IPS-20b (cell line): ENCODE measurements at regions not wholly inside any gene's neighbourhood (a gene's known extent, or its start where the extent isn't known, plus 50 kb on each side); places are given as distances from the start of the nearest gene placed in this dataset.

Experiments
- H3K27ac ChIP-seq: one replicate; pipeline ENCODE4 v1.5.1; 2013; ENCODE audit warnings: low read length
- H3K27me3 ChIP-seq: 2 replicates; pipeline ENCODE4 v1.6.1; 2013; ENCODE audit warnings: mild to moderate bottlenecking, low read length, inconsistent platforms; ENCODE audit not compliant: insufficient read depth
- H3K36me3 ChIP-seq: 2 replicates; pipeline ENCODE4 v1.6.1; 2013; ENCODE audit warnings: low read depth, mild to moderate bottlenecking, inconsistent platforms, low read length, moderate library complexity; ENCODE audit not compliant: insufficient read depth
- H3K4me1 ChIP-seq: 2 replicates; pipeline ENCODE4 v1.6.1; 2013; ENCODE audit warnings: mild to moderate bottlenecking, control low read depth, inconsistent platforms, low read length, moderate library complexity; ENCODE audit not compliant: insufficient read depth
- H3K4me3 ChIP-seq: 2 replicates; pipeline ENCODE4 v1.5.1; 2013; ENCODE audit warnings: mild to moderate bottlenecking, low read length, inconsistent platforms
- H3K9ac ChIP-seq: 2 replicates; pipeline ENCODE4 v1.6.1; 2013; ENCODE audit warnings: low read depth, mild to moderate bottlenecking, inconsistent platforms, low read length, moderate library complexity
- H3K9me3 ChIP-seq: 2 replicates; pipeline ENCODE4 v1.6.1; 2013; ENCODE audit warnings: mild to moderate bottlenecking, low read depth, low read length, inconsistent platforms; ENCODE audit not compliant: insufficient read depth

- Histone ChIP-seq H3K4me1 (peaks cover 6% of the 10 kb centered on the region; the same call in 1 of the 2 replicates), H3K9ac (no peak overlapping the region), H3K36me3 (no peaks in the 10 kb centered on the region), H3K4me3 (no peak overlapping the region), H3K27me3 (no peaks in the 10 kb centered on the region), H3K27ac (no peak overlapping the region), H3K9me3 (no peaks in the 10 kb centered on the region)
Observed at GRCh38 chr6:16955899-16956298, 146.0 kb upstream of the STMND1 start.

DNA sequence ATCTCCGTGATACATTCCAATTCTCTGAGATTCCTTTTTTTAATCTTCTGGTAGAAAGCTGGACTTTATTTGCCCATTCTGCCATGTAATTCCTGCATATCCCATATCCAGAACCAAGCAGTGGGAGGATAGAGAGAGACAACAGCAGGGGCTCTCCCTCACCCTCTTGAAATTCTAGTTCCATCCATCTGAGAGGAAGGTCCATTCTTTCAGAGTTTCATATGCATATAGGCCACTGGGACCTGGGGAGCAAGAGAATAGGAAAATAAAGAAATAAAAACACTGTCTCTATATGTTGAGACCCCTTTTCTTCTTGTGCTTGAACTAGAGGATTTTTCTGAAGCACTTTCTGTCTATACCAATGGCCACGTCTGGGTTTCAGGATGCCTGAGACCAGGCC lies 147.9 kb upstream of the STMND1 start:
- peaks cover 6% of the 10 kb centered on the region; the same call in 1 of the 2 replicates for H3K4me1 ChIP-seq
- no peaks in the 10 kb centered on the region for H3K9me3 ChIP-seq
- H3K36me3 ChIP-seq: no peaks in the 10 kb centered on the region
- H3K4me3 ChIP-seq: no peak overlapping the region
- no peak overlapping the region for H3K27ac ChIP-seq
- no peaks in the 10 kb centered on the region for H3K27me3 ChIP-seq
- H3K9ac ChIP-seq: no peak overlapping the region

DNA sequence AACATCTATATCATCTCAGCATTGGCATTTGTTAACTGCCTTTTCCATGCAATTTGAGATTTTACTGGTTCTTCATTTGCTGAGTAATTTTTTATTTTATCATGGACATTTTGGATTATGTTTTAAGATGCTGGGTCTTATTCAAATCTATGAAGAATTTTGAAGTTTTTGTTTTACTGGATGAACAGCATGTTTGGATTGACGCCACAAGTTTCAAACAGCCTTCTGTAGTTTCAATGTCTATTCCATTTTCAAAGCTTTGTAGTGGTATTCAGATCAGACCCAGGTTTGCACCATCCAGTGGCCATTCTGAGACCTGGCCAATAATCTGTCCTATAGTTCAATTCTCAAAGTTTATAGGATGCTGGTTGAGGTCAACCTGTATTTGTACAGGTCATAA lies 148.4 kb upstream of the STMND1 start:
- Histone ChIP-seq H3K4me3 (no peak overlapping the region), H3K27me3 (no peaks in the 10 kb centered on the region), H3K4me1 (peaks cover 6% of the 10 kb centered on the region; the same call in 1 of the 2 replicates), H3K27ac (no peak overlapping the region), H3K9me3 (no peaks in the 10 kb centered on the region), H3K9ac (no peak overlapping the region), H3K36me3 (no peaks in the 10 kb centered on the region)

DNA sequence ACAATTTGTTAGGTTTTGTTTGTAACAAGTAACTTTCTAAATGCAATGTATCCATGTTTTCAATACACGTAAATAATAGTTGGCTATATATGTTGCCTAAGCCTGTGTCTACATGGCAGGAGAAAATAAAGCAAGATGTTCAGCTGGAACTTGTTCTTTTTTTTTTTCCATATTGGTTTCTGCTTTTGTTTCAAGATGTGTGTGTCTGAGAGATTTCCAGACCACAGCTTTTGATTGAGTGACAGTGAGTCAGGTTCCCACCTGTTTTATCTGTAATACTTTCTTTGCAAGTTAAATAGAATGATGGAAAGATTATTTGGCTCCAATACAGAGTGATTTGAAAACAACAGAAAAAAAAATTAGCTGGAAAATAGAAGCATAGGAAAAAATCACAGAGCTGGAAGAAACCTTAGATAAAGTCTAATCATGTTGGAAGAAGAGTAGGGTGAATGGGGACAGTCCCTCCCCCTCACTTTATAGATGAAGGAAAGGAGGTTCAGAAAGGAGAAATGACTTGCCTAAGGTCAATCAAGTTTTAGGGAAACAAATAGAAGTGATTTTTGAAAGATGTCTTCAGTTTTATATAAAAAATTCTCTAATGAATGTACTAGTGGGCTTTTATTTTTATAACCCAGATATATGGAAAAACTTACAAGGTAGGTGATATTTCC lies 150.9 kb upstream of the STMND1 start:
- no peak overlapping the region for H3K4me3 ChIP-seq
- H3K27ac ChIP-seq: no peak overlapping the region
- no peak overlapping the region for H3K9ac ChIP-seq
- peaks cover 14% of the 10 kb centered on the region; the same call in 1 of the 2 replicates for H3K4me1 ChIP-seq
- no peaks in the 10 kb centered on the region for H3K9me3 ChIP-seq
- no peaks in the 10 kb centered on the region for H3K27me3 ChIP-seq
- H3K36me3 ChIP-seq: no peaks in the 10 kb centered on the region

GRCh38 chr6:16950302-16950701 lies 151.5 kb upstream of the STMND1 start:
- Histone ChIP-seq H3K4me1 (peaks cover 14% of the 10 kb centered on the region; the same call in 1 of the 2 replicates), H3K36me3 (no peaks in the 10 kb centered on the region), H3K27me3 (no peaks in the 10 kb centered on the region), H3K4me3 (no peak overlapping the region), H3K9ac (no peak overlapping the region), H3K9me3 (no peaks in the 10 kb centered on the region), H3K27ac (no peak overlapping the region)

- Histone ChIP-seq H3K36me3 (no peaks in the 10 kb centered on the region), H3K27me3 (no peaks in the 10 kb centered on the region), H3K9me3 (no peaks in the 10 kb centered on the region), H3K9ac (no peak overlapping the region), H3K4me3 (no peak overlapping the region), H3K27ac (no peak overlapping the region), H3K4me1 (peaks cover 14% of the 10 kb centered on the region; the same call in 1 of the 2 replicates)
Observed at GRCh38 chr6:16949716-16950115, 152.1 kb upstream of the STMND1 start.

GRCh38 chr6:16948396-16948795 lies 153.5 kb upstream of the STMND1 start:
- H3K27ac ChIP-seq: no peak overlapping the region
- H3K4me3 ChIP-seq: no peak overlapping the region
- no peak overlapping the region for H3K9ac ChIP-seq
- no peaks in the 10 kb centered on the region for H3K9me3 ChIP-seq
- no peaks in the 10 kb centered on the region for H3K27me3 ChIP-seq
- H3K36me3 ChIP-seq: no peaks in the 10 kb centered on the region
- peaks cover 8% of the 10 kb centered on the region; the same call in 1 of the 2 replicates for H3K4me1 ChIP-seq

GRCh38 chr6:16947375-16948015 lies 154.4 kb upstream of the STMND1 start:
- no peaks in the 10 kb centered on the region for H3K27me3 ChIP-seq
- H3K9ac ChIP-seq: no peak overlapping the region
- no peak overlapping the region for H3K4me3 ChIP-seq
- no peak overlapping the region for H3K27ac ChIP-seq
- H3K9me3 ChIP-seq: no peaks in the 10 kb centered on the region
- H3K36me3 ChIP-seq: no peaks in the 10 kb centered on the region
- H3K4me1 ChIP-seq: peaks cover 8% of the 10 kb centered on the region; the same call in 1 of the 2 replicates

DNA sequence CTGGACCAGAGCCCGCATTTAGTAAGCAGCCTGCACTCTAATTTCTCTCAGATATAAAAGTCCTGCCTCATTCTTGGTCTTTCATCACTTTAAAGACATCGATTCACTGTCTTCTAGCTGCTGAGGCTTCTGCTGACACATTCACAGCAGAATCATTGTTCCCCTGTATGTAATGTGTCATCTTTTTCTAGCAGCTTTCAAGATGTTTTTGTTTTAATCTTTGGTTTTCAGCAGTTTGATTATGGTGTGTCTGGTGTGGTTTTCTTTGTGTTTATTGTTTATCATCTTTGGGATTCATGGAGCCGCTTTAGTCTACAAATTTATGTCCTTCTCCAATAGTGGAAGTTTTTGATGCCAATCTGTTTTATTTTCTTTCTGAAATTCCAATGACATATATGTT lies 157.3 kb upstream of the STMND1 start:
- no peak overlapping the region for H3K9ac ChIP-seq
- H3K9me3 ChIP-seq: no peaks in the 10 kb centered on the region
- peaks cover 8% of the 10 kb centered on the region; the same call in 1 of the 2 replicates for H3K4me1 ChIP-seq
- no peak overlapping the region for H3K27ac ChIP-seq
- no peak overlapping the region for H3K4me3 ChIP-seq
- no peaks in the 10 kb centered on the region for H3K36me3 ChIP-seq
- H3K27me3 ChIP-seq: no peaks in the 10 kb centered on the region

GRCh38 chr6:16939839-16940238 lies 162.0 kb upstream of the STMND1 start:
- Histone ChIP-seq H3K27ac (no peak overlapping the region), H3K9ac (no peak overlapping the region), H3K9me3 (no peaks in the 10 kb centered on the region), H3K4me3 (no peak overlapping the region), H3K4me1 (no peaks in the 10 kb centered on the region), H3K27me3 (no peaks in the 10 kb centered on the region), H3K36me3 (no peaks in the 10 kb centered on the region)

DNA sequence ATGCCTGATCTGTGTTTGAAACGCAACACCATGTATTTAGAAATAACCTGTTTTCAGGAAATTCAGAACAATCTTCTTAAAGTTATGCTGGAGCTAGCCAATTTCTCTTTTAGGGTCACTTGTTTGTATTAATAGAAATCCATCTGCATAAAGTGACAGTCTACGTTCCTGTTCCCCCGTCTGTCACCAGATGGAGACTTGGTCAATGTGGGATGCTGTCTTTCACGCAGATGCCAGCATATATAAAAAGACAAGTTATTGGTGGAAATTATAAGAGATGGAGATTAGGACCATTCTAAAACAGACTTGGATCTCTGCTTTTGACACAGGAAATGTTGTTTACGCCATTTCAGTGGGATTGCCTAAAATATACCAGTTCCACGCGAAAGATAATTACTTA lies 162.5 kb upstream of the STMND1 start:
- H3K4me1 ChIP-seq: no peaks in the 10 kb centered on the region
- no peak overlapping the region for H3K4me3 ChIP-seq
- H3K9me3 ChIP-seq: no peaks in the 10 kb centered on the region
- H3K36me3 ChIP-seq: no peaks in the 10 kb centered on the region
- H3K9ac ChIP-seq: no peak overlapping the region
- no peak overlapping the region for H3K27ac ChIP-seq
- H3K27me3 ChIP-seq: no peaks in the 10 kb centered on the region

GRCh38 chr6:16936893-16937292 lies 165.0 kb upstream of the STMND1 start:
- no peak overlapping the region for H3K27ac ChIP-seq
- no peak overlapping the region for H3K9ac ChIP-seq
- no peaks in the 10 kb centered on the region for H3K36me3 ChIP-seq
- H3K9me3 ChIP-seq: no peaks in the 10 kb centered on the region
- no peaks in the 10 kb centered on the region for H3K4me1 ChIP-seq
- H3K4me3 ChIP-seq: no peak overlapping the region
- no peaks in the 10 kb centered on the region for H3K27me3 ChIP-seq
